SK-N-MC (cell line): ENCODE measurements at regions not wholly inside any gene's neighbourhood (a gene's known extent, or its start where the extent isn't known, plus 50 kb on each side); places are given as distances from the start of the nearest gene placed in this dataset.

Experiments
- EZH2 ChIP-seq: fragments of 200-600 bp; sonication (generic); IDR thresholded peaks from one replicate; pipeline ENCODE4 v1.6.1; 2017; ENCODE audit warnings: antibody characterized with exemption
- POLR2AphosphoS5 ChIP-seq: IDR thresholded peaks from 2 replicates; pipeline ENCODE4 v1.6.1; 2012; ENCODE audit warnings: mild to moderate bottlenecking, low read depth, low read length, borderline replicate concordance

DNA sequence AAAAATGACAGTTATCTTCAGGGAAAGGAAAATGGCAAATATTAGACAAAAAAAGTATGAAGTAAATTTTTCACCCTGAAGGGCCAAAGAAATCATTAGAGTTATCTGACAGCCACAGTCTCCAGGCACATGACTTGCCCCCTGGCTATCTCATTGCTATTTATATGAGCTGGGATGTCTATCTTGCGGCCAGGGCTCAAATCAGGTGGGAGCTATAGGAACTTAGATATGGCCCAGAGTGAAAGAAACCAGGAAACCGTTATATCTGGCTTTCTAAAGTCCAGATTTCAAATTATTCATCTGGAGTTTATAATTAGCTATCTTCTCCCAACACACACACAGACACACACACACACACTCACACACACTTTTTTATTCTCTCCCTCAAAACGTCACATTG lies 135.3 kb upstream of the EEF1E1 start:
- TF ChIP-seq EZH2 (no peak), POLR2AphosphoS5 (no peak)
